GDM1 (cell line): ENCODE measurements at regions not wholly inside any gene's neighbourhood (a gene's known extent, or its start where the extent isn't known, plus 50 kb on each side); places are given as distances from the start of the nearest gene placed in this dataset.
"Not testable (repeated sequence)": the region's sequence is repeated elsewhere in the genome, so short reads cannot be mapped to it uniquely, and the experiment has no call there.

Experiments used
- DNase-seq: peaks from one replicate; lab custom pipeline; 2025; lab: John Stamatoyannopoulos, UW

GRCh38 chr5:58357799-58358500 lies 101.9 kb downstream of the PLK2 start:
- no peak for DNase-seq

DNA sequence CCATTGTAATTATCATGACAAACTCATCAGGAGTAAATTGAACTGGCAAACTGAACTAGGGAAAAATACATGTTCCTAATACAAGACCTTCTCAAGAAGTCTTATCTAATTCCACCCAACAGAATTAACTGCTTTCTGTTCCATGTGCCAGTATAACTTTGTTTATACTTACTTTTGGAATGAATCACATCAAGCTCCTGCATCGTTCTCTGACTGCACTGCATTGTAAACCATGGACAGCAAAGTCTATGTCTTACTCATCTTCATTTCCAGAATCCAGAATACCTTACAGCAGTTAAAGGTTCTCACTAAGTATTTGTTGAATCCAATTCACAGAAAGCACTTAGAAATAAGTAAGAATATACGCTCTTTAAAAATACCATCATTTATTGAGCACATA lies 102.8 kb downstream of the PLK2 start:
- no peak for DNase-seq

DNA sequence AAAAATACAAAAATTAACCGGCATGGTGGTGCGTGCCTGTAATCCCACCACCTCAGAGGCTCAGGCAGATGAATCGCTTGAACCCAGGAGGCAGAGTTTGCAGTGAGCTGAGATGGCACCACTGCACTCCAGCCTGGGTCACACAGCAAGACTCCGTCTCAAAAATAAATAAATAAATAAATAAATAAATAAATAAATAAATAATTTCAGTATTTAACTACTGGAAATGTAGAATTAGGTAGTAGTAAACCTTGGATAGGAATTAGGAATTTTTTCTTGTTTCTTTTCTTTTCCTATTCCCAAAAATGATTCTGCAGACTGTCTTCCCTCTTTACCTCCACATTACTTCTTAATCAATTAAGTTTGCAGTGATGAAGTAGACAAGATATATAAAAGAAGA lies 103.2 kb downstream of the PLK2 start:
- no peak for DNase-seq

DNA sequence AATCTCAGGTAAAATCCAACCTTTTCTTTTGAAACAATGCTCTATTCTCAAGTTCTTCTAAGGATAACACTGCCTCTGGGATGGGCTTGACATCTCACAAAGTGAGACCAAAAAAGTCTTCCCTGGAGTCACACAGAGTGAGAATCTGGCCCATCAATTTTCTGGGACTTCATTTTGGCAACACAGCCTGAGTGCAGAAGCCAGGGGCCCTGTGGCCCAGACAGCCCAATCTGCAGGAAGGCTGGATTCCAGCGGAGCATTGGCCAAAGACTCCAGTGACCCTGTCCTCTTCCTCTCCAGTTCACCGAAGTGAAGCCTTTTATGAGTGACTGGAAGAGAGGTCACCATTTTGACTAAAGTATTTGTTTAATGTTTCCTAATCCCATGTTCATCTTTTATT lies 105.1 kb downstream of the PLK2 start:
- no peak for DNase-seq

DNA sequence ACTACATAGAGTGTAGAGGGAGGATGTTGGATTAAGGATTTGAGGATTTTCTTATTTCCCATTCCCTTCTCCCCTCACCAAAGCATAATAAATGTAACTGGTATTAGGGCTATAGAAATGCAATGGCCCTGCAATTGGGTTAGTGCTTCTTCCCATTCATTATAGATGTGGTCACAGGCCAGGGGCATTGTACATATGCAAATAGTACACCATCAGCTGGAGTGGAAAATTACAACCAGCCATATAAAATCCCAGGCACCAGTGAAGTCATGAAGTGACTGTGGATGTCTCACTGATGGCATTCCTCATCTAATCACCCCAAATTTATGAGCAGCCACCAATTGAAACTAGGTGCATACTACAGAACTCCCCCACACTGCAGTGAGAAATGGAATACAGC lies 105.9 kb downstream of the PLK2 start:
- DNase-seq, result no peak

GRCh38 chr5:58351190-58351589 lies 108.7 kb downstream of the PLK2 start:
- DNase-seq, result no peak

GRCh38 chr5:58348996-58349728 lies 110.7 kb downstream of the PLK2 start:
- DNase-seq, result no peak

- DNase-seq, result no peak
Observed at GRCh38 chr5:58346041-58346440, 113.8 kb downstream of the PLK2 start.

DNA sequence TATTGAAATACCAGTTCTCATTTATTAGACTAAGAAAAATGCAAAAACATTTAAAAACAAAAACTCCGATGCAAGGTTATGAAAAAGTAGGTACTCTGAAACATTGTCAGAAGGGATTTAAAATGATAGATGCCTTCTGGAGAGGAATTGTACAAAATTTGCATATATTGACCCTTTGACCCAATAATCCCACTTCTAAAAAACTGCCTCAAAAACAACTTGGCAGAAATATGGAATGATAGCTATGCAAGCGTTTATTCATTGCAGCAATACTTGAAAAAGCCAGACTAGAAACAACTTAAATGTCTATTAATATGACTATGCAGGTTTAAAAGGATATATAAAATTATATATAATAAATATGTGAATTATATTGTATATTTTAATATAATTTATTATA lies 118.4 kb downstream of the PLK2 start:
- no peak for DNase-seq

- DNase-seq, result no peak
Observed at GRCh38 chr5:58335518-58335917, 124.4 kb downstream of the PLK2 start.

GRCh38 chr5:58334035-58334434 lies 125.9 kb downstream of the PLK2 start:
- DNase-seq, result no peak

GRCh38 chr5:58330781-58331180 lies 129.1 kb downstream of the PLK2 start:
- DNase-seq, result no peak

- no peak for DNase-seq
Observed at GRCh38 chr5:58327289-58327688, 132.6 kb downstream of the PLK2 start.

DNA sequence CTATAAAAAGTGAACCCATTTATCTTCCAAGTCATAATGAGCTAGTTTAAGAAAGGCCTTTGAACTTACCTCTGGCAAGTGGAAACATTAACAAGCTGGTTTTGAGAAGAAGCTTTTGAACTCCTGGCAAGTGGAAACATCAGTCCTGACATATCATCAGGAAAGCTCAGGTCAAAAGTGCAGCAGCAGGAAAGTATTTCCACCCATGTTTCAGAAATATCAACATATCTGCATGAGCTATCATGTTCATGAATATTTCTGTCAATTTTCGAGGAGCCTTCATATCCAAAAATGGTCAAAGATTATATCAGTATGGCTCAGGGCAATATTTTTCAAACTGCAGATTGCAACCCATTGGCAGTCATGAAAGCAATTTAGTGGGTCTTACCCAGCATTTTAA lies 133.9 kb downstream of the PLK2 start:
- no peak for DNase-seq

GRCh38 chr5:58322453-58322852 lies 137.4 kb downstream of the PLK2 start:
- DNase-seq, result no peak

- no peak for DNase-seq
Observed at GRCh38 chr5:58318468-58318867, 141.4 kb downstream of the PLK2 start.

DNA sequence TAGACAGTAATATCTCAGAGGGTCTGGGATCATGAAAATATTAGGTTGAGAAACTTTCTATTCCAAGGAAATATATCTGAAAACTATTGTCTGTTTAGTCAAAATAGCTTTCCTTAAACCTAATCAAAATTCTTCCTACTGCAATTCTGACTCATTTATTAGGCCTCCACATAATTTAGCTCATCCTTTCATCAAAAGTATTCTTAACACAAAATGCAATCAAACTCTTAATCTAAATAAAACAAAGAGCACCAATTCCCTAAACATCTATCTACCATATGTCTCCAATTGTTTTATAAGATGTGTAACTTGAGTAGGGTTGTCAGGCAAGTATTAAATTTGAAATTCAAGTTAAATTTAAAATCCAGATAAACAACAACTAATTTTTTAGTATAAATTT lies 142.1 kb downstream of the PLK2 start:
- DNase-seq, result no peak

DNA sequence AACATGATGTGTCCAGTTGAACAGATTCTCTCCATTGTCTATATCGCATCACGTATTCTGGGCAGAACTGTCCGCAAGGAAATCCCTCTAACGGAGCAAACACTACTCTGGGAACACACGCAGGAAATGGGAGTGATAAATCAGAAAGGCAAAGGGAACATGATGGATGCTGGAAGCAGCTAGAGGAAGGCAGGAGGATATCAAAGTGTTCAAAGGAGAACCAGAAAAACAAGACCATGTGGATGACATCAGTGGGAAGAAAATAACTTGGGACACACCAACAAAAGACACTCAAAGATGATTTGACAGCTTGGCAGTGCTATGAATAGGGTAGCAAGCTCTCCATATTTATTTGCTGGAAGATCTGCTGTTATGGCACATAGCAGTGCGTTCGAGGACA lies 142.9 kb downstream of the PLK2 start:
- DNase-seq, result no peak

DNA sequence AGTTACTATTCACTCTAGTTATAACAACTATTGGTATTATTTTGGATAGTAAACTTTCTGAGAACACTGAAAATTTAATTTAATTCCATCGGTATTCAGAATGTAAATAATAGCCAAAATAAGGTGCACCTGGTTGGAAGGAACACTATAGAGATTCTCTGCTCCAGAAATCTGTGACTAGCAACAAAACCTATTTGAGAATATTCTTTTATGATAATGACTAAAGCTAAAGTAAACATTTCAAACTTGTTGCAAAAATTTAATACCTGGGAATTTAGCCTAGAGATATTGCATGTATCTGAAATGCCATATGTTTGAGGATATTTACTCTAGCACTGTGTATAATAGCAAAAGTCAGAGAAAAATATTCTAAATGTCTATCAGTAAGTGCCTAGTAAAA lies 144.1 kb downstream of the PLK2 start:
- DNase-seq, result no peak

- DNase-seq, result no peak
Observed at GRCh38 chr5:58314356-58315210, 145.3 kb downstream of the PLK2 start.

GRCh38 chr5:58312299-58312698 lies 147.6 kb downstream of the PLK2 start:
- no peak for DNase-seq

DNA sequence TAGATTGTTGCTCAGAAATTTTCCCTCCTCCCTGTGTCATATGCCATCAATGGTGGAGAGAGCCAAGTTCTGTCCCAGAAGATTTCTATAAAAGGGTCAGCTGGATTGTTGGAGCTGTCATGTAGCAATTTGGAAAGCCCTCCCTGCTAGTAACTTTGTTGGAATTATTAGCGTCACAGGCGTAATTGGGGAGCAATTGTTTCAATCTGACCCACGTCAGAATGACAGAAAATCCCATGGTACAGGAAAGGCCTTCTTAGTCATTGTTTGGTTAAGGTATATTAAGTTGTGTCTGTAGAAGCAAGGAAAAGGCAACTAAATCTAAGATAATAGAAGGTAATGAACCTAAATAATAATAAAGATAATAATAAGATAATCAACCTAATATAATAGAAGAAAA lies 148.4 kb downstream of the PLK2 start:
- no peak for DNase-seq

GRCh38 chr5:58308384-58308783 lies 151.5 kb downstream of the PLK2 start:
- not testable (repeated sequence) for DNase-seq
